ENCODE measurements at regions not wholly inside any gene's neighbourhood (a gene's known extent, or its start where the extent isn't known, plus 50 kb on each side); places are given as distances from the start of the nearest gene placed in this dataset.

GRCh38 chr4:17272154-17272553 lies 239.7 kb downstream of the QDPR start:
- Histone ChIP-seq H2AFZ (no peak overlapping the region), H3K4me3 (ENCODE audit: low read depth, low read length) (no peak overlapping the region), H3K27me3 (ENCODE audit: control insufficient read depth, insufficient read depth, low read length) (no peaks in the 10 kb centered on the region), H3K9ac (no peak overlapping the region), H3K9me3 (ENCODE audit: control insufficient read depth, low read length) (no peaks in the 10 kb centered on the region), H3K4me1 (no peaks in the 10 kb centered on the region), H3K4me2 (ENCODE audit: low read length) (no peak overlapping the region), H3K27ac (no peak overlapping the region), H3K36me3 (ENCODE audit: control insufficient read depth, insufficient read depth, low read length) (no peaks in the 10 kb centered on the region), H3K79me2 (no peaks in the 10 kb centered on the region)
- TF ChIP-seq CTCF (IDR thresholded peaks at IDR 0.05) = no peak

DNA sequence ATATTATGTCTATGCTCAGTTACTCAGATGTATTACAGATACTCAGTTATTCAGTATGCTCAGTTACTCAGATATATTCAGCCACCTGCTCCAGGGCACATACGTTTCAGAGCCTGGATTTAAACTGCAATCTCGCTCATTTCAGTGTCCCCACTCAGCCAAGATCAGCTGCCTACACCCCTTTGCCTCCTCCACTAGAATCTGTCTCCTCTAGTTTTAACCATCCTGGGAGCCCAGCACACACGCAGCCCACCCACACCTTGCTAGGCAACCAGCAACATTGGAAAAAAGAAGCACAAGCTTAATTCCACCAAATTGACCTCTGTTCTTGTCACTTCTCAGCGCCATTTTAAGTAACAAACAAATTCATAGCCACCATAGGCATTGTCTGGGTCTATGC lies 246.2 kb downstream of the QDPR start:
- Histone ChIP-seq H3K27me3 (ENCODE audit: control insufficient read depth, insufficient read depth, low read length) (no peaks in the 10 kb centered on the region), H3K9me3 (ENCODE audit: control insufficient read depth, low read length) (no peaks in the 10 kb centered on the region), H3K79me2 (no peaks in the 10 kb centered on the region), H3K27ac (no peak overlapping the region), H3K4me3 (ENCODE audit: low read depth, low read length) (no peak overlapping the region), H3K4me1 (no peaks in the 10 kb centered on the region), H2AFZ (no peak overlapping the region), H3K4me2 (ENCODE audit: low read length) (no peak overlapping the region), H3K9ac (no peak overlapping the region), H3K36me3 (ENCODE audit: control insufficient read depth, insufficient read depth, low read length) (no peaks in the 10 kb centered on the region)
- no peak for TF ChIP-seq CTCF (IDR thresholded peaks at IDR 0.05)

DNA sequence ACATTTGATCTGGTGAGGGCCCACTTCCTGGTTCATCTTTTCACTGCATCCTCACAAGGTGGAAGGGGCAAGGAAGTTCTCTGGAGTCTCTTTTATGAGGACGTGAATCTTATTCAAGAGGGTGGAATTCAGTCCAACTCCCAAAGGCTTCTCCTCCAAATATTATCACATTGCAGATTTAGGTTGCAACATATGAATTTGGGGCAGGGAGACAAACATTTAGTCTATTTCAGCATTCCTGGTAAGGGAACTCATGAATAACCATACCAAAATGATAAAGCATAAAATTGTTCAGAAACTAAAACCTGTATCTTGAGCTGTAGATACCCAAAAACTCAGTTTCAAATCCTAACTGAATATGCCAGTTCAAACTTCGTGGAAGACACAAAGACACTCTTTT lies 246.8 kb downstream of the QDPR start:
- H3K27ac ChIP-seq = no peak overlapping the region
- H3K27me3 ChIP-seq (ENCODE audit: control insufficient read depth, insufficient read depth, low read length) = no peaks in the 10 kb centered on the region
- H3K4me3 ChIP-seq (ENCODE audit: low read depth, low read length) = no peak overlapping the region

DNA sequence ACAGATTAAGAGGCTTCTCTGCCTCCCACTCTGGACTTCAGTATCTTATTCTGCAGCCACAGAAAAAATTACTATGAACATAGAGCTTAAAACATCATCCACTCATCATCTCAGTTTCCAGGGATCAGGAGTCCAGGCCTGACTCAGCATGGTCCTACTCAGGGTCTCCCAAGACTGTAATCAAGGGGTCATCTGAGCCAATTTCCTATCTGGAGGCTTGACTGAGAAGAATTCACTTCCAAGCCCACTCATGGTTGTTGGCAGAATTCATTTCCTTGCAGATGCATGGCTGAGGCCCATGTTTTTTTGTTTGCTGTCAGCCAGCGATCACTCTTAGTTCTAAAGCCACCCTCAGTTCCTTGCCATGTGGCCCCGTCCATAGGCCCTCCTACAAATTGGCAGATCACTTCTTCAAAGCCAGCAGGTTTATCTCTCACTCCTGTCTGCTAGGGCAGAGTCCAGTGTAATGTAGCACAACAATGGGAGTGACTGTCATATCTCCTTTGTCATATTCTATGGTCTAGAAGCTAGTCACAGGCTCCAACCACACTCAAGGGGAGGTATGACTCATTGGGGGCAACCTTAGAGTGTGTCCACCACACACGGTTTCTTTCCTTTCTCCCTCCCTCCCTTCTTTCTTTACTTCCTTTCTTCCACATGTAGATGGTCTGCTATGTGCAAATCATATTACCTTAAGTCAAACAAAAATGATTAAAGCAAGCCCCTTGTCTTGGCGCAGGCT lies 251.6 kb downstream of the QDPR start:
- H3K4me1 ChIP-seq = no peaks in the 10 kb centered on the region
- no peak overlapping the region for H3K27ac ChIP-seq
- H3K4me2 ChIP-seq (ENCODE audit: low read length) = no peak overlapping the region
- no peak for TF ChIP-seq CTCF (IDR thresholded peaks at IDR 0.05)
- H3K9me3 ChIP-seq (ENCODE audit: control insufficient read depth, low read length) = no peaks in the 10 kb centered on the region
- H3K27me3 ChIP-seq (ENCODE audit: control insufficient read depth, insufficient read depth, low read length) = no peaks in the 10 kb centered on the region
- H3K79me2 ChIP-seq = no peaks in the 10 kb centered on the region
- no peak overlapping the region for H3K4me3 ChIP-seq (ENCODE audit: low read depth, low read length)
- no peak overlapping the region for H3K9ac ChIP-seq
- H2AFZ ChIP-seq = no peak overlapping the region
- no peaks in the 10 kb centered on the region for H3K36me3 ChIP-seq (ENCODE audit: control insufficient read depth, insufficient read depth, low read length)

More for the DNA sequence above, 246.8 kb downstream of the QDPR start:
- Histone ChIP-seq H3K9me3 (ENCODE audit: control insufficient read depth, low read length) (no peaks in the 10 kb centered on the region), H3K36me3 (ENCODE audit: control insufficient read depth, insufficient read depth, low read length) (no peaks in the 10 kb centered on the region), H3K4me1 (no peaks in the 10 kb centered on the region), H3K9ac (no peak overlapping the region), H2AFZ (no peak overlapping the region), H3K79me2 (no peaks in the 10 kb centered on the region), H3K4me2 (ENCODE audit: low read length) (no peak overlapping the region)
- no peak for TF ChIP-seq CTCF (IDR thresholded peaks at IDR 0.05)

- no peaks in the 10 kb centered on the region for H3K27me3 ChIP-seq (ENCODE audit: control insufficient read depth, insufficient read depth, low read length)
- H3K4me3 ChIP-seq (ENCODE audit: low read depth, low read length) = no peak overlapping the region
- no peak overlapping the region for H3K27ac ChIP-seq
- H3K9me3 ChIP-seq (ENCODE audit: control insufficient read depth, low read length) = no peaks in the 10 kb centered on the region
- H3K9ac ChIP-seq = no peak overlapping the region
- H2AFZ ChIP-seq = no peak overlapping the region
- no peak for TF ChIP-seq CTCF (IDR thresholded peaks at IDR 0.05)
- H3K4me1 ChIP-seq = no peaks in the 10 kb centered on the region
- H3K36me3 ChIP-seq (ENCODE audit: control insufficient read depth, insufficient read depth, low read length) = no peaks in the 10 kb centered on the region
- H3K4me2 ChIP-seq (ENCODE audit: low read length) = no peak overlapping the region
- no peaks in the 10 kb centered on the region for H3K79me2 ChIP-seq
Measured at GRCh38 chr4:17258106-17258505, 253.8 kb downstream of the QDPR start.
